GM19397 (cell line): ENCODE measurements at regions not wholly inside any gene's neighbourhood (a gene's known extent, or its start where the extent isn't known, plus 50 kb on each side); places are given as distances from the start of the nearest gene placed in this dataset.

Experiments
- ATAC-seq: cut with Tn5 transposase; IDR thresholded peaks from one replicate; pipeline ENCODE4 v1.9.1; 2021; ENCODE audit warnings: mild to moderate bottlenecking, moderate library complexity; ENCODE audit not compliant: unreplicated experiment

DNA sequence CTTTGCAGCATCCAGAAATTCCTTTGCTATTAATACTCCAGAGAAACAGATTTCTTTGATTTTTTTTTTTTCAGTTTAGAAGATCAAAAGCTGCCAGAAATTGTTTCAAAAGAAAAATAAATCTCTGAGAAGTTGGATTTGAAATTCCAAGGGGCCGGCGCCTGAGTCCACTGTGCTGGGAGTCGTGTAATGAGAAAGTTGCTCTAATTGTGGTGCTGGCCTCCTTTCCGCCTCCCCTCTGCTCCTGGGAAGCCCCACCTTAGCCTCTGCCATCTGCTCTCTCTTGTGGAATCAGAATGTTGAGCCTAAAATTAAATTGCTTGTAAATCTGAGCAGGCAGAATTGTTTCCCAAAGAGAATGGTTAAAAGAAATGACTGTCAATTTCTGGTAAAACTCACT is 93.3 kb downstream of the EMX2 start:
- ATAC-seq = no peak

DNA sequence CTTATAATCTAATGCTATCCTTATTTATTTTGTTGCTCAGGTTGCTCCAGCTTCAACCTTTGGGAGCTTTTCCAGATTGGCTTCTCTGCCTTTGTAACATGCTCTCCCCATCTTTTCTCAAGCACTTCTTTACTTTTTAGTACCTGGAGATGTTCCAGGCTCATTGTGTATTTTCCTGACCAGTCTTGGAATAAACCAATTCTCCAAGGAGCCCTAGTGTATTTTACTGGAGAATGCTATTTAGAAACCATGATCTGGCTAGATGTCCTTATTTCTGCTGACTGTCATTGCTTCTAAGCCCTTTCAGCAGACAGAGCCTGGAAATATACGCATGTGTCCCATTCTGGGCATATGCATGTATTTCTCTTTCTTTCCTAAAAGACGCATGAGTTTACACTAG is 95.7 kb downstream of the EMX2 start:
- ATAC-seq = no peak

DNA sequence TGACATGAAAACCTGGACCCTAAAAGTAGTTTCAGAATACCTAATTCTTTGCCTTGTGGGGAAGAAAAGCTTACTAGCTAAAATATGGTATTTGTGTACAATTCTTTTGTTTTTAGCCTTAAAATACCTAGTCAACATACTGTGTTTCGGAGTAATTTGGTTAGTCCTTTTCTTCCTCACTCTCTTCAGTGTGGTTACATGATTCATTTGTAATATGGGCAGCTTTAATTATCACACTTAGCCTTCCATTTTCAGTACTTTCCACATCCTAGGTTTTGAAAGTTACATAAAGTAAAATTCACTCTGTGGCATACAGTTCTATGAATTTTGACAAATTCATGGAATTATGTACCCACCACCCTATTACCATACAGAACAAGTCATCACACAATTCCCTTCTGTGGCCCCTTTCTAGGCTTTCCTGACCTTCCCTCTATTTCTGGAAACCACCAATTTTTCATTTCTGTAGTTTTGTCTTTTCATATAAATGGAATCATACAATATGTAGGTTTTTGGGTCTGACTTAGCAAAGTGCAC is 96.2 kb downstream of the EMX2 start:
- no peak for ATAC-seq

DNA sequence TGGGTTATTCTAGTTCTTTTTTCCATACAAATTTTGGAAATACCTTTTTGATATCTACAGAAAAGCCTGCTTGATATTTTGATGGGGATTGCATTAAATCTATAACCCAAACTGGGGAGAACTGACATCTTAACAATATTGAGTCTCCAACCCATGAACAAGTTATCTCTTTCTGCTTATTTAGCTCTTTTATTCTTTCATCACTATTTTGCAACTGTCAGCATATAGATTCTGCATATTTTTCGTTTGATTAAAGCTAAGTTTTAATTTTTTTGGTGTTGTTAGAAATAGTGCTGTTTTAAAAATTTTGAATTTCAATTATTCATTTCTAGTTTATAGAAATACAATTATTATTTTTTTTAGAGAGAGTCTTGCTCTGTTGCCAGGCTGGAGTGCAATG is 97.9 kb downstream of the EMX2 start:
- no peak for ATAC-seq

DNA sequence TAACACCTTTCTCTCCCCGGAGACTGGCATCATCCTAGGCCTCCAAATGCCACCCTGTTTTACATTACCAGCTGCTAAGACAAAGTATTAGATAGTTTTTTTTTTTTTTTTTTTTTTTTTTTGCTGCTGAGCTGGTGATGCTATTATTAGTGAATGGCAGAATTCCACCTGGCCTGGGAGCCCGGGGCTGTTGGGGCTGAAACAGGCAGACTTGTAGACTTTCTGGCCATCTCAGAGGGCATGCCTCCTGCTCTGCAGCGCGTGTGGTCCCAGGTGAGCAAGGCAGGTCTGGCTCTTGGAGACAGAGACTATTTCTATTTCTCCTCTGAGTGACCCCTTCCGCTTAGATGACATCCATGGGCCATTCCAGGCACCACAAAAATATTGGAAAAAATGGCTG is 104.2 kb downstream of the EMX2 start:
- no peak for ATAC-seq

DNA sequence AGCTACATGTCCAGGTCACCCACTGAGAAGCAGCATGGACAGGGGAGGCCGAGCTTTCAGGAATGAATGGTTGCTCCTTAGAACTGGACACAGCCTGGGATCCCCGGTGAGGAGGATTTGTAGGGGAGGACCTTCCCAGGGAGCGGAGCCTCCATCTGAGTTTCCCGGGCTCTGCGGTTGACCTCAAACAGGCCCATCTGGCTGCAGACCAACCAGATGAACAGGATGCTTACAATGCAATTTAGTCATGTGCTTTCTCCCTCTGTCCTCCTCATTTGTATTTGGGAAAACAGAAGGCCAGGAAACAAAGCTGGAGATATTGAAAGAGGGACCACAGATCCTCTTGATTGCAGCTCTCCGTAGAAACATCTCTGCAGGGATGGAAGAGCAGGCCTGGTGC is 104.8 kb downstream of the EMX2 start:
- no peak for ATAC-seq

DNA sequence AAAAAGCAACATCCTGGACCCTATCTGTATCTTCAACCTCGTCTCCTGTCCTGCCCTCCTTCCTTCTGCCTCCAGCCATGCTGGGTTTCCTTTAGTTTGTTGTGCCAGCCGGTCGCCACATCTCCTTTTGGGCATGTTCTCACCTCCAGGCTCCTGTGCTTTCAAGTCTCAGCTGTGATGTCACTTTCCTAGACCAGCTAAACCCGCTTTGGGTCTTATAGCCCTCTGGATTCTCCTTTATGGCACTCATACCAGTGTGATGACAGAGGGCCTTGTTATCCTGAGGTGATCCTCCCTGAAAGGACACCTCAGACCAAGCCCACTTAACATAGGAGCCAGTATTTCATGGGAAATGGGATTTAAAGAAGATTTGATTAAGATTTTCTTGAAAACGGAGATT is 108.6 kb downstream of the EMX2 start:
- ATAC-seq = no peak

DNA sequence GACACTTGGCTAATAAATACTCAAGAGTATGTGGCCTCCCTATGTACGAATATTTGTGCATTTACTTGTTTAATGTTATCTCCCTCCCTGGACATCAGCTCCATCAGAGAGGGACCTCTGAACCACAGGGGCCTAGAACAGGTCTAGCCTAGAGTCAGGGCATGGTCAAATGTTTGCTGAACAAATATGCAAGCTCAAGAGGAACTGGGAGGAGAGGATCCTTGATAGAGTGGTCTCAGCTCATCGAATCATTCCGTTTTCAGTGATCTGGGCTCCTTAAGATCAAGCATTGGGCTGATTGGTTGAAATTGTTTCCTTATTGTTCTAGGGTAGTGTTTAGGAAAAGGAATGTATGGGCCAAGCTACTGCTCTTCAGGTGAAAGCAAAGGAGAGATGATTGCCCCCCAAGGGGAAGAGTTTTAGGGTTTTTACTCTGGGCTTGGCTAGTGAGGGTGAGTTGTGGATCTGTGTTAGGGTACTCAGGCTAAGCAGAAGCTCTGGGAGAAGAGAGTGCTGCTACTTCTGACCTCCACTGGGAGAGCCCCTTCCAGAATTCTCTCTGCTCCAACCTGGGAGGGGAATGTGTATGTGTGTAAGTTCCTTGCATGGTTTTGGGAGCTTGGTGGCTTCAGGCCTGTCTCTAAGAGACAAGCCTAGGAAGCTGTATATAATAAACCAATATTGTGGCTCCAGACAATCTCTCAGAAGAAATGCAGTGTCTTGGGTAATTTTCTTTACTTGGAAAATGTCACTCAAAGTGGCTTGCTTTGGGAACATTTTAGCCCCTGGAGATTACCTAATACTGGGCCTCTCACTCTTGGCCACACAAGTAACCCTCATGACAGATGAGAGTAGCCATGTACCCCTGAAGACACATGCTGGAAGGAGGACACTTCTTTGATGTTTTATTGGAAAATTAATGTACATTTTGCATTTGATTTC is 110.0 kb downstream of the EMX2 start:
- ATAC-seq = peak; percentile 6

DNA sequence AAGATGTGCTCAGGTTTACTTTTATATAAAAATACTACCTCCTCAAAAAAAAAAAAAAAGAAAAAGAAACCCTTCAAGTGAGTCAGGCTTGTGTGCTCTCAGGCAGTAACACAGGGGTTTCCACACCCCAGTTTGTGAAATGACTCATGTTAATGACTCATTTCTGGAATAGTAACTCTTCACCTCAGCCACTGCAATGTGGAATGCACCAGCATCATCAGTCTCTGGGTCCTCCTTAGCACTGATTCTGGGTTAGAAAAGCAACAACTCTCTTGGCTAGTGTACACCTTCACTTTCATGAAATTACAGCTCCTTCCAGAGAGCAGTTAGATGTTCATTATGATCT is 110.6 kb downstream of the EMX2 start:
- ATAC-seq = peak; percentile 75

DNA sequence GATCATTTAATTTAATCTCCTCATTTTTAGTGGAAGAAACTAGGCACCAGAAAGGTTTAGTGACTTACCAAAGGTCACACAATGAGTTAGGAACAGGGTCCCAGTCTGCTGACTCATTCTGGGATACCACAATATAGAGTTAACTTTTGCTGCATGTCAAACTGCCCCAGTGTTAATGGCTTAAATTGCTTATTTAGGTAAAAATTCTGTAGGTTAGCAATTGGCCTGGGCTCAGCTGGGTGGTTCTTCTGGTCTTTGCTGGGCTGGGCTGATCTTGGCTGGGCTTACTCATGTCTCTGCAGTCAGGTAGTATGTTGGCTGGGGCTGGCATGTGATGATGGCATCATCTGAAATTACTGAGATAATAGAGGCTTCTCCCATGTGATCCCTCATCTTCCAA is 111.6 kb downstream of the EMX2 start:
- no peak for ATAC-seq

DNA sequence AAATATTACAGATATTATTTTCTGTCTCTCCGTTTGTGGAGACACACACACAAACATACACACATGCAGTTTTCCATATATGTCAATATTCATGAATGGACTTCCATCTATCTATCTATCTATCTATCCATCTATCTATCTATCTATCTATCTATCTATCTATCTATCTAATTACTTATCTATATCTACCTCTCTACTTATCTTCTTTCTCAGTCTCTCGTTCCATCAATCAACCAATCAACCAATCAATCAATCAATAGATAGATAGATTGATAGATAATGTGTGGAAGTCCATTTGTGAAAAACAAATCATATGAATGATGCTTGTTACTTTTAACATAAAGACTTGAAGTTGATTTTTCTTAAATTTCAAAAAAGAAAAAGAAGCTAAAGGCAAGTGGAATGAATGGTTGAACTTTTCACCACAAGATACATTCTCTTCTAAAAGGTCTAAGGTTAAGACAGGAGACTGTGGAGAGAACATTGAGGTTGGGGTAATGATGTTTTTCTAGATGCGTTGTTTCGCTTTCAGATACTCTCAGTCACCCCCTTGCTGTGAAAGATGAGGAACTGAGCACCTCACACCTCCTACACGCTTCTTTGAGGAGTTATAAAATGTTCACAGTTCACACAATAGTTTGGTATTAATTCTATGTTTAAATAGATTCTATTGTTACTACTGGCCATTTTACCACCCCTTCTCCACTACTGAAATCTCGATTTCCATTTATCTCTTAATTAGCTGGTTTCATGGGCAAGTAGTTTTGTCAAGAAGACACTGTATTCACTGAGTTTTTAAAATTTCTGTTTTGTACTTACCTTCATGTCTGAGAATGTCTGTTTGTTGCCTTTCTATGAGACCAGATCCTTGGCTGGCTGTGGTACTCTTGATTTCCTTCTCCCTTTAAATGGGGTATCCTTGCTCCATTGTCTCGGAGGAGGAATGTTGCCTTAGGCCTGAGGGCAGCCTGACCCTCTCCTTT is 114.1 kb downstream of the EMX2 start:
- peak; percentile 84 for ATAC-seq

DNA sequence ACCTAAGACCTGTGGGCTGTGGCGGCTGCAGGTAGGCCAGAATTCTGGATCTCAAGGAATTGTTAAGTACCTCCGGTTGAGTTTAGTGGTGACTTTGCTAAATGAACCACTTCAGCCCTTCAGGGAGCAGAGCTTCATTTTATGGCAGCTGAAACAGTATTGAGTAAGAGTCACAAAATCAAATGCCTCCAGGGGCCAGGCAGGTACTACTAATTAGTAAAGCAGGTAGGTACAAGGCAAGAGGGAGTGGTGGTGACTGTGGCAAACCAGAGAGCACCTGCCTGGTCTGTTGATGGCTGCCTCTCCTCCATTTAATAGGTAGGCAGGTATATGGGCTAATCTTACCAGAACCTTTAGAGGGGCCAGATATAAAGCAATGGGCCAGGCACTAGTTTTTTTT is 118.8 kb downstream of the EMX2 start:
- no peak for ATAC-seq

DNA sequence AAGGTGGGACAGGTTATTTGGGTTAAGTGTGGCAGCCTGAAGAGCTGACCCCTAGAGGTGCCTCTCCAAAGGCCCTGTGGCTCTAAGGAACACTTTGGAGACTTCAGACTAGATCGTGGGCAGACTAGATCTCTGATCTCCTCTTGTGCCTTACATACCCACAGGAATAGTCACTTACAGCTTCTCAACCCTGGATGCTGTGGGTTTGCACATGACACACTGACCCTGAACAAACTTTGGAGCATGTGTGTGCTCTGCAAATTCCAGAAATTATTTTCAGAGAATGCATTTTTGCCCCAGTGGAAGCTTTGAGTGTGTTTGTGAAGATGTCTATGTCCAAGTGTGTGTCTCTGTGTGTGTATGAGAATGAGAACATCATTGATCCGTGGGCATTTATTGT is 119.6 kb downstream of the EMX2 start:
- ATAC-seq = no peak

DNA sequence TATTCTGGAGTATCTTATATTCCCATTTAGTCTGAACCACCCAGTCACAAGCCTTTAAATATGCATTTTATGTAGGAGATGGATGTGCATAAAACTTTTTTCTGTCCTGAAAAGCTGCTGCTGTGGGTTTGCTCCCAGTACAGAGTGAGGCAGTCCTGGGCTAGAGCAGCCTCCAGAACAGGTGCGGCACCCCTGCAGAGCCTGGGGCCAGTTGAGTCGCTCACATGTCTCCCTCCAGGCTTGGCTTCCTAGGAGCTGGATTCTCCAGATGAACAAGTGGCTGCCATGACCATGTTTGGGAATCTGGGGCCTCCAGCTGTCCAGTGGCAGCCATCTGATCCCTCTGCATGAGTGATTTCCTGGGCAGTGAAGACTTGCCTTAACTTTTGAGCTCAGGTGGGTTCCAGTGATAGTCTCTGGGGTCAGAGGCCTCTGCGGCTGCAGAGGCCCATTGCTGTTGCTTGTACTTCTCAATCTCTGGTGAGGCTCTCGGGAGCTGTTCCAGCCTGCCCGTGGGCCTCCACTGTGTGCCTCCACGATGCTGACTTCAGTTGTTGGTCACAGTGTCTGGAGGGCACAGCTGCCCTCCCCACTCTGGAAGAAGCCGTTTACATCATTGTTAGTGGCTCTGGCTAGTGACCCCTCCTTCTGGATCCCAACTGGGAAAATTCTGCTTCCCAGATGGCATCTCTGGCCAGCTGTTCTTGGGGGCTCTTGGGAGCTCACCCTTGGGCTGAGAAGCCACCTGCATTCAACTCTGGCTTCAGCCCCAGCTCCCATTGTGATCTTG is 120.4 kb downstream of the EMX2 start:
- no peak for ATAC-seq

DNA sequence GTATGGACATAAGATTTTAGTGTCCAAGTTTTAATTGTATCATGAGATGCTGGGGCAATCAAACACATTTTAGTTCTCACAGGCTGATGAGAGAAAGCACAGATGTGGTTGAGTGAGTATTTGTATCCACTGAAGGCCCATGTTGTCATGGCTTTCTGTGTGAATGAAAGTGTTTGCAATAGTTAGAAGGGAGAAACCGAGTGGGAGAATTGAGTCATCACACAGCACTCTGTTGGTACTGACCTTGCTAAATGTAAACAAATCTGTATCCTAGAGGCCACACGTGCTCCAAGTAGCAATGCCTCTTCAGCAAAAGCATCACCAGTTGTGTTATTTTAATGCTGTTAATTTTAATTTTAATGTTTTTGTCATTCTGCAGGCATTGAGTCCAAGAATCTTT is 121.2 kb downstream of the EMX2 start:
- peak; percentile 90 for ATAC-seq

DNA sequence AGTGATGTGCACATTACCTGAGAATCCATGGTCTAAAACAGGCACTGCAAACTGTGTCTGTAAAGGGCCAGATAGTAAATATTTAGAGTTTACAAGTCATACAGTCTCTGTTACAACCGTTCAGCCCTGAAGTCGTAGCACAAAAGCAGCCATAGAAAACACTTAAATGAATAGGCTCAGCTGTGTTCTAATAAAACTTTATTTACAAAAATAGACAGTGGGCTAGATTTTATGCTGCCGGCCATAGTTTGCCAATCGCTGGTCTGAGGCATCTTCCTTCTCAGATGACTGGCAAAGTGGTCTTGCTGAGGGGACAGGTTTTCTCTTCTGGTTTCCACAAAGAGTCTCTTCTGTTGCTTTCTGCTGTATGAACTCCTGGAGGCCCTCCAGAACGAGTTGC is 121.7 kb downstream of the EMX2 start:
- no peak for ATAC-seq

DNA sequence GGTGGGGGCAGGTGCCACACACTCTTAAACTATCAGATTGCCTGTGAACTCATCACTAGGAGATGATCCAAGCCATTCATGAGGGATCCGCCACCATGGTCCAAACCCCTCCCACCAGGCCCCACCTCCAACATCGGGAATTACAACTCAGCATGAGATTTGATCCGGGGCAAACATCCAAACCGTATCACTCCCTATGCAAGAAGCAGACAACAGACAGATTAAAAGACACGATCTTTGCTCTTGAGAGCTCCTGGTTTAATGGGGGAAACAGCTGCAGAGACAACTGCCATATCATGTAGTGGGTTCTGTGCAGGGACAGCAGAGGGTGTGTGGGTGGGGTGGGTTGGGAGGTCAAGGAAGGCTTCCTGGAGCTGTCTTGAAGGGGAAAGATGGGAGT is 123.6 kb downstream of the EMX2 start:
- ATAC-seq = no peak

DNA sequence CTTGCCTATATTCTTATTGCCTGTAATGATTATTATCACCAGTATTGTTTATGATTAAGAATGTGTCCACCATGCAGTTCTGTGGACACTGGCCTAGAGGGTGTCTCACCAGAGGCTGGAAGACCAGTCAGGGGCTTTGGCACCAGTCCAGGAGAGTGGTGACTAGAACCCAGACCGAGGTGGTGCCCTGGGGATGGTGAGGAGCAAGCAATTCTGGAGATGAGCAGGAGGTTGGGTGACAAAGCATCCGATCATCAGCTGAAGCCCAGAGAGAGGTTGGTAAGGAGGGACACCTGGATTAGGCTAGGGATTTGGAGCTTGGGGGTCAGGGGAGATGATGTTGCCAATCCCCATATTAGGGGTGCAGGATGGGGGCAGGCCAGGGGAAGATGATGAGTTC is 124.4 kb downstream of the EMX2 start:
- ATAC-seq = no peak

DNA sequence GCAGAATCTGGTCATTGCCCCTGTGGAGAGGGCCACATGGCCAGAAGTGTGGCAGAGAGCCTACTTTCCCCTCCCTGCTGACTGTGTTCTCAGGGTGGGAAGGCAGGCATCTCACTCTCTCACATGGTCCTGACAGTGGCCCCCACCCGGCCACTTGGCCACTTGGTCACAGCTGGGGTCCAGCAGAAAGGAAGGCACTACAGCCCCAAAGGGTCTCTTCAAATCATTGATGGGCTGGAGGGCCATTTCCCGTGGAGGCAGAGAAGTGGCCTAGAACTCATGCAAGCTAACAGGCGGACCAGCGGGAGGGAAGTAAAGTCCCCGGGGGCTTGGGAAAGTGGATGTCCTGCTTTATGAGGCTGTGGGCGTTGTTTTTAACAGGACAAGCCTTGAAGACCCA is 125.3 kb downstream of the EMX2 start:
- ATAC-seq = no peak

DNA sequence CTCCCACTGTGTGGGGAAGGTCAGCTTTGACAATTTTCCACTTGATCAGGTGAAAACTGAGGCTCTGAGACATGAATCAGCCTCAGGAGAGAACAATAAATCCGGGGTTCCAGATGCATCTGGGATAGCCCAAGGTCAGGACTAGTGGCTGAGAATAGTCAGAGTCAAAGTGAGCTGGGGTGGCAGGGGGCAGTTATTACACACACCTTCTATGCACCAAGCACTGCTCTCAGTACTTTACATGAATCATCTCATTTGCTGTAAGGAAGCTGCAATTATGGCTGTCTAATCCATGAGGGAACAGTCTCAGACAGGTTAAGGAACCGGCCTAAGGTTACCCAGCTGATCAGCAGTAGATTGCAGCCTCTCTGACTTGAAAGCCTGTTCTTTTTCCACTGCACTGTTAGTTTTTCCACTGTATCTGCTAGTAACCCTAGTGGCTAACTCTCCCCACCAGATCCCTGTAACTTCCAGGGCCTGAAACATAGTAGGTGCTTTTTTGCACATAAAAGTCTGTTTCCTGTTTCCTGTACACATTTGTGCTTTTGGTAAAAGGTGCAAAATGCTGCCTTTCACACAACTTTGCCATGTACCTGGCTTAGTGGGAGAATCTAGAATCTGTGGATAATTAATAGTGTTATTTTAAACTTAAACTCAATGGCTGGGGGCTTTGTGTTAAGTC is 125.9 kb downstream of the EMX2 start:
- ATAC-seq = no peak
